ENCODE measurements at regions not wholly inside any gene's neighbourhood (a gene's known extent, or its start where the extent isn't known, plus 50 kb on each side); places are given as distances from the start of the nearest gene placed in this dataset.

DNA sequence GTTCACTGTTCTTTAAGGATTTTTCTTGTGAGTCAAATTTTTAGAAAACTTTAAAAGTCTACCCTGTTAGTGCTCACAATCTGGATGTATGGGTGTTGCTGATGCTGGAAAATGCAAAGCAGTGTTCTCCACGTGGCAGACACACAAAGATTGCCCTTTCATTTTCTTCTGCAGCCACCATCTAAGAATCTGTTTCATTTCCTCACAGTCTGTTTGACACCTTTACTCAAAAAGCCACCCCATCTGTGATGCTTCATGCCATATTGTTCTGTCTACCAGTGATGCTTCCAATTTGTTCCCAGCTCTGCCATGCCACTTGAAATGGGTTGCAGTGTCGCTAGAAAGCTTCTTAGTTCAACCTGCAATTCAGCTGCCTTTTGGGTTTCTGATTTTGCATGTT lies 464.2 kb upstream of the UBE2E3 start:
- H3K27ac ChIP-seq (replicated peaks; ENCODE audit: low read length) = no peak overlapping the region
- no peak overlapping the region for H2BK12ac ChIP-seq (ENCODE audit: low read length)
- H2BK15ac ChIP-seq (ENCODE audit: low read length) = no peak overlapping the region
- H2BK120ac ChIP-seq (ENCODE audit: low read depth, low read length) = no peak overlapping the region
- H3K27me3 ChIP-seq (ENCODE audit: control insufficient read depth in 3 of 3, insufficient read depth in 3 of 3, low read depth in 1 of 3, low read length in 3 of 3) = no peaks in the 10 kb centered on the region
- no CpG with 5 or more reads among the region's 2 CpGs for WGBS, 2 donors (ENCODE audit: extremely low coverage in 2 of 2, insufficient read length in 2 of 2, insufficient replicate concordance in 1 of 2)
- H2BK5ac ChIP-seq (ENCODE audit: low read length) = no peak overlapping the region
- no peak overlapping the region for H4K91ac ChIP-seq (ENCODE audit: low read depth, low read length, poor library complexity)
- peaks cover 0 to 8% of the 10 kb centered on the region in 2 donors for H3K9me3 ChIP-seq (replicated peaks in 1 of 2; ENCODE audit: control insufficient read depth in 2 of 2, insufficient read depth in 1 of 2, low read depth in 1 of 2, low read length in 2 of 2)
- no peak for DNase-seq (ENCODE audit: low spot score)
- H3K36me3 ChIP-seq (replicated peaks in 1 of 2; ENCODE audit: control insufficient read depth in 2 of 2, insufficient read depth in 2 of 2, low read length in 2 of 2) = no peaks in the 10 kb centered on the region
- H3K4me1 ChIP-seq (ENCODE audit: control insufficient read depth in 2 of 2, insufficient read depth in 1 of 2, low read depth in 1 of 2, low read length in 2 of 2) = peaks cover 2 to 7% of the 10 kb centered on the region in 2 donors
- no peak overlapping the region for H3K23ac ChIP-seq (ENCODE audit: low read depth, low read length, poor library complexity)
- no peak overlapping the region for H3K4me3 ChIP-seq (ENCODE audit: low read length in 2 of 2)
- no peak overlapping the region for H3K18ac ChIP-seq (ENCODE audit: low read length)
- no peak overlapping the region for H2AK5ac ChIP-seq (ENCODE audit: low read depth, low read length)
- no peak overlapping the region for H3K9ac ChIP-seq (ENCODE audit: low read depth, low read length, poor library complexity)
- H3K14ac ChIP-seq (ENCODE audit: low read length) = no peak overlapping the region
- no peak overlapping the region for H3K4me2 ChIP-seq (ENCODE audit: insufficient read depth, low read length, poor library complexity, severe bottlenecking)
- H4K8ac ChIP-seq (ENCODE audit: low read depth, low read length) = no peak overlapping the region
- H2AFZ ChIP-seq (ENCODE audit: low read length) = peak overlapping the region; percentile 5
- H3K4ac ChIP-seq (ENCODE audit: low read length) = no peak overlapping the region
- H3K79me1 ChIP-seq (ENCODE audit: low read depth, low read length) = no peaks in the 10 kb centered on the region

DNA sequence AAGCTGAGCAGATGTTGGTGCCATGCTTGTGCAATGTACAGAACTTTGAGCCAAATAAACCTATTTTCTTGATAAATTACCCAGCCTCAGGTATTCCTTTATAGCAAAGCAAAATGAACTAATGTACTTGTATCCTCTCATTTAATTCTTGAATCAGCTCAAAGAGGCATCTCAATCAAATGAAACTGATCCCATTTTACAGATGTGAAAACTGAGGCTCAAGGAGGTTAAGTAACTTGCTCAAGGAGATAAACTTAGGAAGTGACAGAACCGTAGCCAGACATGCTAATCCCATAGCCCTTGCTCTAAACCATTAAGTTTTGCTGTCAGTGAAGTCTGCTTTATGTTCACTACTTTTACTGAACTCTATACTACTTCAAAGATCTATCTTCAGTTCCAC lies 467.0 kb upstream of the UBE2E3 start:
- H3K36me3 ChIP-seq (replicated peaks in 1 of 2; ENCODE audit: control insufficient read depth in 2 of 2, insufficient read depth in 2 of 2, low read length in 2 of 2) = no peaks in the 10 kb centered on the region
- WGBS, 2 donors (ENCODE audit: extremely low coverage in 2 of 2, insufficient read length in 2 of 2, insufficient replicate concordance in 1 of 2) = no CpG with 5 or more reads among the region's 1 CpG
- no peak overlapping the region for H4K8ac ChIP-seq (ENCODE audit: low read depth, low read length)
- H2AK5ac ChIP-seq (ENCODE audit: low read depth, low read length) = no peak overlapping the region
- DNase-seq (ENCODE audit: low spot score) = no peak
- H3K23ac ChIP-seq (ENCODE audit: low read depth, low read length, poor library complexity) = no peak overlapping the region
- H3K79me1 ChIP-seq (ENCODE audit: low read depth, low read length) = no peaks in the 10 kb centered on the region
- H3K27me3 ChIP-seq (ENCODE audit: control insufficient read depth in 3 of 3, insufficient read depth in 3 of 3, low read depth in 1 of 3, low read length in 3 of 3) = no peaks in the 10 kb centered on the region
- H4K91ac ChIP-seq (ENCODE audit: low read depth, low read length, poor library complexity) = no peak overlapping the region
- H3K4me1 ChIP-seq (ENCODE audit: control insufficient read depth in 2 of 2, insufficient read depth in 1 of 2, low read depth in 1 of 2, low read length in 2 of 2) = peaks cover 0 to 7% of the 10 kb centered on the region in 2 donors
- no peak overlapping the region for H3K4me2 ChIP-seq (ENCODE audit: insufficient read depth, low read length, poor library complexity, severe bottlenecking)
- peaks cover 0 to 6% of the 10 kb centered on the region in 2 donors for H3K9me3 ChIP-seq (replicated peaks in 1 of 2; ENCODE audit: control insufficient read depth in 2 of 2, insufficient read depth in 1 of 2, low read depth in 1 of 2, low read length in 2 of 2)
- no peak overlapping the region for H2AFZ ChIP-seq (ENCODE audit: low read length)
- no peak overlapping the region for H3K27ac ChIP-seq (replicated peaks; ENCODE audit: low read length)
- no peak overlapping the region for H3K18ac ChIP-seq (ENCODE audit: low read length)
- no peak overlapping the region for H2BK12ac ChIP-seq (ENCODE audit: low read length)
- no peak overlapping the region for H3K9ac ChIP-seq (ENCODE audit: low read depth, low read length, poor library complexity)
- H2BK15ac ChIP-seq (ENCODE audit: low read length) = no peak overlapping the region
- no peak overlapping the region for H3K14ac ChIP-seq (ENCODE audit: low read length)
- no peak overlapping the region for H2BK120ac ChIP-seq (ENCODE audit: low read depth, low read length)
- H3K4me3 ChIP-seq (ENCODE audit: low read length in 2 of 2) = no peak overlapping the region
- H2BK5ac ChIP-seq (ENCODE audit: low read length) = no peak overlapping the region
- no peak overlapping the region for H3K4ac ChIP-seq (ENCODE audit: low read length)

DNA sequence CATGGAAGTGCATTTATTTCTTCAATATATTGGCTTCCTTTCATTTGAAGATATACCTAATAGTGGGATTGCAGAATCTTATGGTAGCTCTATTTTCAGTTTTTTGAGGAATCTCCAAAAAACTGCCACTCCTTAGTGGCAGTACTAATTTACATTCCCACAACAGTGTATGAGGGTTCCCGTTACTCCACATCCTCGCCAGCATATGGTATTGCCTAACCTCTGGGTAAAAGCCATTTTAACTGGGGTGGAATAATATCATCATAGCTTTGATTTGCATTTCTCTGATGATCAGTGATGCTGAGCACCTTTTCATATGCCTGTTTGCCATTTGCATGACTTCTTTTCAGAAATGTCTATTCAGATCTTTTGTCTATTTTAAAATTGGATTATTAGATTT lies 471.9 kb upstream of the UBE2E3 start:
- Histone ChIP-seq H2BK5ac (ENCODE audit: low read length) (no peak overlapping the region), H3K23ac (ENCODE audit: low read depth, low read length, poor library complexity) (no peak overlapping the region), H3K4me3 (ENCODE audit: low read length in 2 of 2) (no peak overlapping the region), H2AFZ (ENCODE audit: low read length) (no peak overlapping the region), H3K79me1 (ENCODE audit: low read depth, low read length) (no peaks in the 10 kb centered on the region), H2BK120ac (ENCODE audit: low read depth, low read length) (no peak overlapping the region), H3K9ac (ENCODE audit: low read depth, low read length, poor library complexity) (no peak overlapping the region), H2BK12ac (ENCODE audit: low read length) (no peak overlapping the region), H3K14ac (ENCODE audit: low read length) (no peak overlapping the region), H2BK15ac (ENCODE audit: low read length) (no peak overlapping the region), H3K9me3 (replicated peaks in 1 of 2; ENCODE audit: control insufficient read depth in 2 of 2, insufficient read depth in 1 of 2, low read depth in 1 of 2, low read length in 2 of 2) (peaks cover 0 to 2% of the 10 kb centered on the region in 2 donors), H3K27ac (replicated peaks; ENCODE audit: low read length) (no peak overlapping the region), H3K27me3 (ENCODE audit: control insufficient read depth in 3 of 3, insufficient read depth in 3 of 3, low read depth in 1 of 3, low read length in 3 of 3) (no peaks in the 10 kb centered on the region), H3K4ac (ENCODE audit: low read length) (no peak overlapping the region), H3K36me3 (replicated peaks in 1 of 2; ENCODE audit: control insufficient read depth in 2 of 2, insufficient read depth in 2 of 2, low read length in 2 of 2) (no peaks in the 10 kb centered on the region), H4K91ac (ENCODE audit: low read depth, low read length, poor library complexity) (no peak overlapping the region), H3K18ac (ENCODE audit: low read length) (no peak overlapping the region), H3K4me1 (ENCODE audit: control insufficient read depth in 2 of 2, insufficient read depth in 1 of 2, low read depth in 1 of 2, low read length in 2 of 2) (no peaks in the 10 kb centered on the region), H2AK5ac (ENCODE audit: low read depth, low read length) (no peak overlapping the region), H4K8ac (ENCODE audit: low read depth, low read length) (no peak overlapping the region), H3K4me2 (ENCODE audit: insufficient read depth, low read length, poor library complexity, severe bottlenecking) (no peak overlapping the region)
- DNase-seq (ENCODE audit: low spot score) = no peak
- no CpG with 5 or more reads among the region's 2 CpGs for WGBS, 2 donors (ENCODE audit: extremely low coverage in 2 of 2, insufficient read length in 2 of 2, insufficient replicate concordance in 1 of 2)

DNA sequence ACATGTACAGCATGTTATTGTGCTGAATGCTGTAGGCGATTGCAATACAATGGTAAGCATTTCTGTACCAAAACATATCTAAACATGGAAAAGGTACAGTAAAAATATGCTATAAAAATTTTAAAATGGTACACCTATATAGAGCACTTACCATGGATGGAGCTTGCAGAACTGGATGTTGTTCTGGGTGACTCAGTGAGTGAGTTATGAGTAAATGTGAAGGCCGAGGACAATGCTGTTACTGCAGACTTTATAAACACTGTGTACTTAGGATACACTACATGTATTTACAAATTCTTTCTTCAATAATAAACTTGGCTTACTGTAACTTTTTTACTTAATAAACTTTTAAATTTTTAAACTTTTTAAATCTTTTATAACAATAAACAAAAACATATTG lies 473.4 kb upstream of the UBE2E3 start:
- H2BK15ac ChIP-seq (ENCODE audit: low read length) = no peak overlapping the region
- no peak overlapping the region for H3K4ac ChIP-seq (ENCODE audit: low read length)
- no peak overlapping the region for H3K9ac ChIP-seq (ENCODE audit: low read depth, low read length, poor library complexity)
- H4K8ac ChIP-seq (ENCODE audit: low read depth, low read length) = no peak overlapping the region
- H2BK12ac ChIP-seq (ENCODE audit: low read length) = no peak overlapping the region
- no CpG with 5 or more reads among the region's 2 CpGs for WGBS, 2 donors (ENCODE audit: extremely low coverage in 2 of 2, insufficient read length in 2 of 2, insufficient replicate concordance in 1 of 2)
- no peak for DNase-seq (ENCODE audit: low spot score)
- H3K4me3 ChIP-seq (ENCODE audit: low read length in 2 of 2) = no peak overlapping the region
- H3K18ac ChIP-seq (ENCODE audit: low read length) = no peak overlapping the region
- no peaks in the 10 kb centered on the region for H3K4me1 ChIP-seq (ENCODE audit: control insufficient read depth in 2 of 2, insufficient read depth in 1 of 2, low read depth in 1 of 2, low read length in 2 of 2)
- no peaks in the 10 kb centered on the region for H3K36me3 ChIP-seq (replicated peaks in 1 of 2; ENCODE audit: control insufficient read depth in 2 of 2, insufficient read depth in 2 of 2, low read length in 2 of 2)
- no peak overlapping the region for H2BK5ac ChIP-seq (ENCODE audit: low read length)
- peaks cover 0 to 2% of the 10 kb centered on the region in 2 donors for H3K9me3 ChIP-seq (replicated peaks in 1 of 2; ENCODE audit: control insufficient read depth in 2 of 2, insufficient read depth in 1 of 2, low read depth in 1 of 2, low read length in 2 of 2)
- H2AFZ ChIP-seq (ENCODE audit: low read length) = no peak overlapping the region
- no peaks in the 10 kb centered on the region for H3K79me1 ChIP-seq (ENCODE audit: low read depth, low read length)
- H2AK5ac ChIP-seq (ENCODE audit: low read depth, low read length) = no peak overlapping the region
- H2BK120ac ChIP-seq (ENCODE audit: low read depth, low read length) = no peak overlapping the region
- H3K14ac ChIP-seq (ENCODE audit: low read length) = no peak overlapping the region
- H3K4me2 ChIP-seq (ENCODE audit: insufficient read depth, low read length, poor library complexity, severe bottlenecking) = no peak overlapping the region
- no peaks in the 10 kb centered on the region for H3K27me3 ChIP-seq (ENCODE audit: control insufficient read depth in 3 of 3, insufficient read depth in 3 of 3, low read depth in 1 of 3, low read length in 3 of 3)
- no peak overlapping the region for H3K27ac ChIP-seq (replicated peaks; ENCODE audit: low read length)
- H3K23ac ChIP-seq (ENCODE audit: low read depth, low read length, poor library complexity) = no peak overlapping the region
- H4K91ac ChIP-seq (ENCODE audit: low read depth, low read length, poor library complexity) = no peak overlapping the region

All from neuronal stem cell (in vitro differentiated cells).